GM11168 (cell line): ENCODE measurements at regions not wholly inside any gene's neighbourhood (a gene's known extent, or its start where the extent isn't known, plus 50 kb on each side); places are given as distances from the start of the nearest gene placed in this dataset.
"Not testable (repeated sequence)": the region's sequence is repeated elsewhere in the genome, so short reads cannot be mapped to it uniquely, and the experiment has no call there.

Experiments
- in situ Hi-C: fragments of 300-500 bp; cut with MboI; formaldehyde crosslinking; loops from one replicate; pipeline ENCODE4 v1.12.0; 2022; ENCODE audit warnings: low sequenced_read_pairs; ENCODE audit not compliant: unreplicated experiment

GRCh38 chr14:38387821-38388220 lies 131.9 kb upstream of the CLEC14A start:
- in situ Hi-C loops = no loop called here

DNA sequence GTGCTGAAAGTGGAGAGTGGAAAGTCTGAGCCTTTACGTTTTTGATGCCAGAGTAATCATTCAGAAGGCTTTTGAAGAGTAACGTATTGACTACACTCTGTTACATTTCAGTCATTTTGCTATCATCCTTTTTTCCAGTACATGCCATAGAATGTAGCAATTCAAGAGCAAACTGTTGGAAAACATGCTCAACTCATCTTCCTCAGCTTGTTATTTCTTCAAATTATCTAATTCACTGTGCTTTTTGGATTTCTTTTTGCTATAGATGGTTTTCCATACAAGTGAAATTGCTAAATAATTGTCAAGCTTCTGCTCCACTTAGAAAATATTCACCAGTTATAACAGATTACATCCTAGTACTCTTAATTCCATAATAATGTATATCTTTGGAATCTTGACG lies 129.9 kb upstream of the CLEC14A start:
- in situ Hi-C loops = no loop called here

DNA sequence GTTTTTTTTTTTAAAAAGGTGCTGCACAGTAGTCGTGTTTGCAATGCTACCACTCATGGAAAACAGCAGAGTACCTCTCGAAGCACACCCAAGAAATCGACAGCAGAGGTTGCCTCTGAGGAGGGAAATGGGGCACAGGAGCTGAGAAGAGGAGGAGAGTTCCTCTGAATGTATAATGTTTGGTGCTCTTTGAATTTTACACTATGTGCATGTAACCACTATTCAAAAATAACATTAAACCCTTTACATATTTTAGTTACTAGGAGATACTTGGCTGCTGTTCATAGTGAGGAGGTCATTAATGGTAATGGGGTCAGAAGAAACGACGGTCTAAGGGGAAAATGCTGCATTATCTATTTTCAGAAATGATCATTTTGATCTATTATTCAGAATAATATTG lies 129.4 kb upstream of the CLEC14A start:
- in situ Hi-C loops = no loop called here

DNA sequence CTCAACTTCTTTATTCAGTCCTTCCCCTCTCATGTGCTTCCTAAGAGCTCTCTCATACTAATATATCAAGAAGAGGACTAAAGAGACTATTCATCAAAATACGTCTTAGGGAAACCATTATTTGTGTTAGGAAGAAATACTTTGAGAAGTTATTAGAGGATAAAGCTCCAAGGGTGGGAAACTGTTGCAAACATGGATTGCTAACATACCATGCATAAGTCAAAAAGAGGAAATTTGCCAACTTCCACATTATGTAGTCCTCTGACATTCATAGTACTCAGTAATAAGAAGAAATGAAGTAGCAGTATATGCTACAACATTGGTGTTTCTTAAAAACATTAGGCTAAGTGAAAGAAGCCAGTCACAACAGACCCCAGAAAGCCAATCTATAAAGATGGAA lies 128.8 kb upstream of the CLEC14A start:
- in situ Hi-C loops = no loop called here

- in situ Hi-C loops = no loop called here
These were observed 112.0 kb upstream of the CLEC14A start for GRCh38 chr14:38367922-38368321.

- in situ Hi-C loops = no loop called here
These were observed 110.5 kb upstream of the CLEC14A start for GRCh38 chr14:38366374-38366773.

DNA sequence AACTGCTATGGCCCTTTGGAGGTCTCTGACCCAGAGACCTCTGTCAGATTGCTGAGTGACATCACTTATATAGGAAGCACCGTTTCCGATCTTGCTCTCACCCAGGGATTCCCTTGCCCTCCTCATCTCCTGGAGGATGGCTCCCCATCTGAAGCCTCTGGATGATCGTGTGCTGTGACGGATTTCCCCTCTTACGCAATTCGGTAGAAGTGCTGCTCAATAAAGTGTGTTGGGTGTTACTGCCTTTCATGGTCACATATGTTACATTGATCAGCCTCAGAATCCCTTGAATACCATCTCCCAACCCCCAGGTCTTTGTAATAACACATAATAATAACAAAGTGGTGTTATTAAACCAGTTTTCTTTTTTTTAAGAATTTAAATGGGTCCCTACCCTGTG lies 107.3 kb upstream of the CLEC14A start:
- in situ Hi-C loops = no loop called here

- in situ Hi-C loops = no loop called here
These were observed 101.7 kb upstream of the CLEC14A start for GRCh38 chr14:38357557-38357956.

- in situ Hi-C loops = not testable (repeated sequence)
These were observed 99.6 kb upstream of the CLEC14A start for GRCh38 chr14:38355473-38355872.

- in situ Hi-C loops = no loop called here
These were observed 94.2 kb upstream of the CLEC14A start for GRCh38 chr14:38350102-38350501.

GRCh38 chr14:38342803-38343202 lies 86.9 kb upstream of the CLEC14A start:
- in situ Hi-C loops = no loop called here

DNA sequence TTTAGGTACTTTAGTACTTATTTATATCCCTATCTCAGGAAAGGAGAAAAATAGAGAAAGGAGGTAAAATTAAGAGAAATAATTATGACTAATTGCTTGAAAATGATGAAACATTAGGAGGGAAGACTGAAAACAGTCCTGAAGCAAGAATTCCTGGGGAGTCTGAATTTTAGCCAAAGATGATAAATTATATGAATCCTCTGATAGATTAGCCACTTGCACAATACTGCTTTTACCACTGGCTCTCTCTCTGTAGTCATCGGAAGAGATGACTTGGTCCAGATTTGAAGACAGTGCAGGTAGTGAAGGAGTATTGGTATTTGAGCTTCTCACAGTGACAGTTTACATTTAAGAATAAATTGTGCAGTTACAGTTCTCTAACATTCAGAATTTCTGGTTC lies 83.8 kb upstream of the CLEC14A start:
- in situ Hi-C loops = no loop called here

- in situ Hi-C loops = no loop called here
These were observed 80.4 kb upstream of the CLEC14A start for GRCh38 chr14:38336298-38336697.

DNA sequence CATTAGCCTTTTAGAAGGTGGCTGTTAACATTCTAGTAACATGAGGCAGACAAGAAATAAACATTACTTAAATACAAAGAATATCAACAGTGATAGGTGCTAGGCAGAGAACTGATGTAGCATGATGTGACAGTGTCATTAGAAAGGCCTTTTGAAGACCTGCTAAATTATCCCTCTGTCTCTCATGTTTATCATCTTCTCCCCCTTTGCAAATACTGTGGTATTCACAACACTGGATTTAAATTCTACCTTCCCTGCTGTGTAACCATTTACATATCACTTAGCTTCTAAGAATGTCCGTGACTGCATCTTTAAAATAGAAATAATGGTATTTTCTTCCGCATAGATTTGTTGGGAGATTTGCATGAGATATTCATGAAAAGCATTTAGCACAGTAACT lies 74.4 kb upstream of the CLEC14A start:
- in situ Hi-C loops = no loop called here

GRCh38 chr14:38329246-38329645 lies 73.4 kb upstream of the CLEC14A start:
- in situ Hi-C loops = no loop called here

DNA sequence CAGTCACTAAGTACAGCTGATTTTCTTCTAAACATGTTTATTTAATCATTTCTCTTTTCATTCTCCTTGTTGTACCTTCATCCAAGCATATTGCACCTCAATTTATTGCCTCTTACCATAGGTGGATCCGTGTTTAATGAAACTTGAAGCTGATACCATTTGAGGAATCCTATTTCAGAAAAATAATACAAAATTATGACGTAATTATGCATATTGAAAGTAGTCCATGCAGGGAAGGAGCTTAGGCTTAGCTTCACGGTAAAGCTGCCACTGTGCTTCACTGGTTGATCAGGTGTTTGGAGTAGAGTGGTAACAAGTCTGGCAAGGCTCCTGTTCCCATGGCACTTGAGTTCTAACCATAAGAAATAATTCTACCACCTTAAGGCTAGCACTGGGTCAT lies 61.0 kb upstream of the CLEC14A start:
- in situ Hi-C loops = no loop called here

DNA sequence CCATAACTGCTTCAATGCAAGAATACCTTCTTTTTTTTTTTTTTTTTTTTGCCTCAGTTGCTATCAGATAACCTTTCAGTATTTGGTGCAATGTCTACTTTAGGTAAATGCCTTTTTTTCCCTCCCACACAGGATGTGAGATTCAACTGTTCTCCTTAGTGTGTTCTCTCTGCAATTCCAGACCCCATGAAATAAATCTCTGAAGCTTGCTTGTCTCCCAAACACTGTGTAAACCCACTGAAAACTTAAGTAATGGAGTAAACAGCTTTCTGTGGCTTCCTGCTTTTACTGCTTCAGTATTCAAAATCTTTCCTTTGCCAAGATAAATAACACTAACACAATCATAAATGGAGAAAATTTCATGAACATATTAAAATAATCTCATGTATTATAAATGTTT lies 55.8 kb upstream of the CLEC14A start:
- in situ Hi-C loops = no loop called here

DNA sequence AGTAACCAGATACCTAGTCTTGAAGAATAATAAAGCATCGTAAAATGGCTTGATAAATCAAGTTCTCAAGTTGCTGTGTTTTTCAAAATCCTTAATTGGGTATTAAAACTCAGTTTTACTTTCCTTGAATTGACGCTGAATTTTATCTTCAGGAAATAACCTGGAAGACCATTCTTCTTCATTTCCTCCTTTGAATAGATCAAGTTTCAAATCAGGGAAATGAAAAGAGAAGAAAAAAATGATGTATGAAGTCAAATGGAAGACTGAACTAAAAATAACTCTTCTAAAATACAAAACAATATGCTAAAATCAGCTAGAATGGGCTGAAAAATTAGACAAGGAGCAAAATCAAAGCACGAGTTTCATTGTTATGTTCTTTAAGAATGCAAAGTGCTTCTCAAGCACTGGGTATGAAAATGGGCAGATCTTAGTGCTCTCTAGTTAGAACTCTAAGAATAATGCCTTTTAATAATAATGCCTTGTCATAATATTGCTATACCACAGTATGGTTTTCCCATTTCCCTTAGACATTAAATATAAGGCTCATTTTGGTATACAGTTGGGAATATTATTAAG lies 54.6 kb upstream of the CLEC14A start:
- in situ Hi-C loops = no loop called here

DNA sequence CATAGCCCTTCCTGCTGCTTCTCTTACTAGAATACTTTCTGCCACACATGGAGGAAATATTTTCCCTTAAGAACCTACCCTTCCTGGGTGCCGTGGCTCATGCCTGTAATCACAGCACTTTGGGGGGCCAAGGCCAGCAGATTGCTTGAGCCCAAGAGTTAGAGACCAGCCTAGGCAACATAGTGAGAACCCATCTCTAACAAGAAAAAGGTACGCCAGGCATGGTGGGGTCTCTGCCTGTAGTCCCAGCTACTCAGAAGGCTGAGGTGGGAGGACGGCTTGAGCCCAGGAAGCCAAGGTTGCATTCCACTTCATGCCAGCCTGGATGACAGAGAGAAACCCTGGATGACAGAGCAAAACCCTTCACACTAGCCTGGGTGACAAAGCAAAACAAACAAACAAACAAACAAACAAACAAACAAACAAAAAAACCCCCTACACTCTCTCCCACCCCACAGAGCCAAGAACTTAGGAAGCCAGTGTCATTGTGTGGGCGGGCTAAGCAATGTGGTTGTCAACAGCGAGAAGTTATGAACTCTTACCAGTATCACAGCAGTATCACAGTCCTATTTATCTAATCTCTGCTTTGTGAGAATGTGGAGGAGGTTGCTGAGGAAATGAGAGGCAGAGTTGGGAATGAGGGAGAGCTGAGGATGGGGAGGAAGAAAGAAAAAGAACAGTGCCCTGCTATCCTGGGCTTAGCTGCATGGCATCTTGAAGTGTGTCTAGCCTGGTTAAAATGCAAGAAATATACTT lies 53.8 kb upstream of the CLEC14A start:
- in situ Hi-C loops = no loop called here
